ENCODE measurements at regions not wholly inside any gene's neighbourhood (a gene's known extent, or its start where the extent isn't known, plus 50 kb on each side); places are given as distances from the start of the nearest gene placed in this dataset.
A peak's percentile ranks its signal among the peaks of the same experiment; 100 is the strongest.
"Not testable (repeated sequence)": the region's sequence is repeated elsewhere in the genome, so short reads cannot be mapped to it uniquely, and the experiment has no call there.

GRCh38 chr1:101483982-101484688 lies 247.3 kb downstream of the S1PR1 start:
- no peak for DNase-seq (ENCODE audit: low read depth)

- no peak for DNase-seq (ENCODE audit: low read depth)
These were observed 248.0 kb downstream of the S1PR1 start for GRCh38 chr1:101484689-101485338.

GRCh38 chr1:101485712-101486111 lies 248.9 kb downstream of the S1PR1 start:
- no peak for DNase-seq (ENCODE audit: low read depth)

- DNase-seq (ENCODE audit: low read depth) = not testable (repeated sequence)
These were observed 255.3 kb downstream of the S1PR1 start for GRCh38 chr1:101492144-101492543.

DNA sequence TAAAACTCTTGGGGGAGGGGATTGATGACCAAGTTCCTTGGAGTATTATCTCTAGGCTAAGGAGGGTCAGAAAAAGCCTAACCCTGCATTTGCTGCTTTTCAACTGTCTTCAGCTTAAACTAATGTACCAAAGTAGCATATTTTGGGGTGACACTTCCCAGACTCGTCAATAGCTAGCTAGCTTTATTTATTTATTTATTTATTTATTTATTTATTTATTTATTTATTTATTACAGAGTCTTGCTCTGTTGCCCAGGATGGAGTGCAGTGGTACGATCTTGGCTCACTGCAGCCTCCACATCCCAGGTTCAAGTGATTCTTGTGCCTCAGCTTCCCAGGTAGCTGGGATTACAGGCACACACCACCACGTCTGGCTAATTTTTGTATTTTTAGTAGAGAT lies 257.1 kb downstream of the S1PR1 start:
- not testable (repeated sequence) for DNase-seq (ENCODE audit: low read depth)

GRCh38 chr1:101496109-101496508 lies 259.3 kb downstream of the S1PR1 start:
- DNase-seq (ENCODE audit: low read depth) = no peak

- DNase-seq (ENCODE audit: low read depth) = no peak
These were observed 261.2 kb downstream of the S1PR1 start for GRCh38 chr1:101497881-101498559.

- not testable (repeated sequence) for DNase-seq (ENCODE audit: low read depth)
These were observed 267.3 kb downstream of the S1PR1 start for GRCh38 chr1:101504106-101504505.

- not testable (repeated sequence) for DNase-seq (ENCODE audit: low read depth)
These were observed 268.4 kb downstream of the S1PR1 start for GRCh38 chr1:101505240-101505639.

DNA sequence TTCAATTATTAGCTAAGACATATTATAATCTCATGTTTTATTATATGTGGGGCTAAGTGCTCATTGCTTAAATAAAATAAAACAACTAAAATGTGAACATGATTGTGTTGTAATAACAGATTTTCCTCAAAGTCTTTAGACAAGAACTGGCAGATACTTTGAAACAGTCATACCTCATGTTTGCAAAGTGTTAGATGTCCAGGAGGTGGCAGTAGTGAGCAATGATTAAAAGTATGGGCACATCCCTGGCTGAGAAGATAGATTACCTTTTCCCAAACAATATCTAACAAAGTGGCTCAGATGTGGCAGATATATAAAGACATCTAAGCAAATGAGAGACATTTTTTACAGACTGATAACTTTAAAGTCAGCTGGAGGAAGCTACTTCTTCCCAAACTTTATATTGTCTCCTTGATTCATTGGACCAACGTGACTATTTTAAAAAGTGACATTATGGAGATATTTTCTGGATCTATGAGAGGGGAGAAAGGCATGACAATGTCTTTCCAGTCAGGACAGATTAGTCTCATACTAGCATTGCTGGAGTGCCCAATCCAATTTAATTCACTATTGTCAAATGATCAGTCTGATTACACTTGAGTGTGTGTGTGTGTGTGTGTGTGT lies 269.8 kb downstream of the S1PR1 start:
- peak; percentile 20 for DNase-seq (ENCODE audit: low read depth)

DNA sequence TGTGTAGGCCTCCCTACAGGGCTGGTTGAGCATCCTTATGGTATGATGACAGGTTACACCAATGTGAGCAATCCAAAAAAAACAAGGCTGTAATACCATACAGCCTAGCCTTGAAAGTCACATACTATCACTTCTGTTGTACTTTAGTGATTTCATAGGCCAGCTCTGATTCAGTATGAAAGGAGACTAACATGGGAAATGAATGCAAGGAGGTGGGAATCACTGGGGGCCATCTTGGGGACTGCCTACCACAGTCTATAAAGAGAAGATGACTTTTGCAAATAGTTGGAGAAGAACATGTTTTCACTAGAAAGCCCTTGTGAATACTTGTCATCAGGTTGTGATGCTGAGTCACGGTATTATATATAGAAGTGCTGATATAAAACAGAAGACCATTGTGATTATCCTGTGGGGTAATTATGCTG lies 270.7 kb downstream of the S1PR1 start:
- no peak for DNase-seq (ENCODE audit: low read depth)

- no peak for DNase-seq (ENCODE audit: low read depth)
These were observed 272.1 kb downstream of the S1PR1 start for GRCh38 chr1:101508913-101509312.

GRCh38 chr1:101509370-101509769 lies 272.6 kb downstream of the S1PR1 start:
- no peak for DNase-seq (ENCODE audit: low read depth)

DNA sequence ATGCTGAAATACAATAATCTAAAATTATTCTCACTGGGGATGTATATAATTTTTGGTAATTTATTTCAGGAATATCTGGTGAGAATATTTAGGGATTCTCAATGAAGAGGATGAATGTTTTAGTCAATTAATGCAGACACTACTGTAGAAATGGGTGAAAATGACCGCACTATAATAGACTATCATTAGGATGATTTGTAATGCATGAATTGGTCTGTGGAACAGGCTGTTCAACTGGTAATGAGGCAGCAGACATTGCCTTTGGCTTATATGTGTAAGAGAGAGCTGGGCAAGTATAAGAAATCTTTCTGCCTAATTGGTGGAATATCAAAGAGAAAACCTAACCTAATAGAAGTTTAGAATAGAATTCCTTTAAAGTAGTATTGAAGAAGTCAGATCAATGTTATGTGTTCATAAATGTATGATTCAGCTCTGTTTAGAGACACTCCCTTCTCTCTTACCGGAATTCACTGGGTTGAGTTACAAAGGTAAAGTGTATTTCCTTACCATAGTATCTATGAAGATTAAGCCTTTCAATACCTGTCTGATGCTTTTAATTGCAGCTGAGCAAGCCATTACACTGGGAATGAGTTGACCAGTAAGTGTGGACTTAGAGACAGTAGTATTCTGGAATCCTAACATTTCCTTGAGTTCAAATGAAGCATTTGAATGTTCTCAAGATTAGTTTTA lies 274.5 kb downstream of the S1PR1 start:
- DNase-seq (ENCODE audit: low read depth) = no peak

- no peak for DNase-seq (ENCODE audit: low read depth)
These were observed 283.5 kb downstream of the S1PR1 start for GRCh38 chr1:101520302-101520701.

DNA sequence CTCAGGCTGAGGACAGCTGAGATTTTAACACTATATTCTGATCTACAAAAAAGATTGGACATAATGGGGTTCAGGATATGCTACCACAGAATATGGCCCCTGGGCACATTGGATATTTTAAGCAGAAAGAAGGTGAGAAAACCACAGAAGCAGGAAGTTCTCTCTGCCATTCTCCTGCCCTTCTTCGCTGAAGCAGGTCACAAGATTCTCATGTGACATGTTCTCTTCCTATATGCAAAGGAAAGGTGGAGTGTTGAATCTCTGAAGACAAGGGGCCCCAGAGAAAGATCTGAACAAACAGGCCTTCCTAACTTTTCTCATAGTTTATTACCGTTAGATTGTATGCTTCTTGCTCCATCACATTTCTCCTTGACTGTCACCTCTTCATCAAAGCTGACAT lies 285.7 kb downstream of the S1PR1 start:
- no peak for DNase-seq (ENCODE audit: low read depth)

GRCh38 chr1:101526813-101527212 lies 290.0 kb downstream of the S1PR1 start:
- no peak for DNase-seq (ENCODE audit: low read depth)

DNA sequence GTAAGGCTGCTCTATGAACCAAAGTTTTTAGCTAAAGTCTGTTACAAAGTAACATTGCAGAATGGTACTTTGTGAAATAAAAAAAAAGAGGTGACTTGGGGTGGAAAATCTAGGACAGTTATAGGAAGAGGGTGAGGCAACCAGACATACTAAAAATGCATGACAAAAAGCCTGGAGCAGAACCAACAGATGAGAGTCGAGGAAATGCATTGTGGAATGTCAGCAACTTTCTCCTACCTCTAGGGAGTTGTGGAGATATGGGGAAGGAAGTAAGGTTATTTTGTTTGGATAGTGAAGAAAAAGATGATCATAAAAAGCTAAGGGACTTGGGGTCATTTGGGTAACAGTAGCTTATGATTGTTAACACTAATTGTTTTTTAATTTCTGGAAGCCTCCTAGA lies 295.6 kb downstream of the S1PR1 start:
- DNase-seq (ENCODE audit: low read depth) = no peak

- DNase-seq (ENCODE audit: low read depth) = no peak
These were observed 303.3 kb downstream of the S1PR1 start for GRCh38 chr1:101540161-101540560.

DNA sequence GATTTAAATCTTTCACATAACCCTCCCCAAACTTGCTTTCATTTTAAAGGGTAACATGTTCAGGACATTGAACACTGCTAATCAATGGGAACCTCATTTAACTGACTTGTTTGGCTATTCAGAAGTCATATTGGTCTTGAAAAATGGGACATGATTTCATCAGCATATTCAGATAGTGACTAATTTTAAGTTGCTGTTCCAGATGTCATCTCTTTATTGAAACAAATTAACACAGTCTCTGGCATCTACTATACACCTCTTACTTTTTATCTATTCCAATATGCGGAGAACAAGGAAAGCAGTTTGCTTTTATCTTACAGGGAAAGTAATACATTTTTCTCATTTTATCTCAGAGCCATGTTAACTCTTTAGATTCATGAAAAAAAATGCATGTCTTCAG lies 310.1 kb downstream of the S1PR1 start:
- no peak for DNase-seq (ENCODE audit: low read depth)

GRCh38 chr1:101547357-101547756 lies 310.5 kb downstream of the S1PR1 start:
- no peak for DNase-seq (ENCODE audit: low read depth)

- no peak for DNase-seq (ENCODE audit: low read depth)
These were observed 311.6 kb downstream of the S1PR1 start for GRCh38 chr1:101548376-101548775.
